ENCODE measurements at regions not wholly inside any gene's neighbourhood (a gene's known extent, or its start where the extent isn't known, plus 50 kb on each side); places are given as distances from the start of the nearest gene placed in this dataset.
"Not testable (repeated sequence)": the region's sequence is repeated elsewhere in the genome, so short reads cannot be mapped to it uniquely, and the experiment has no call there.

GRCh38 chr15:77877869-77878577 lies 199.5 kb downstream of the TBC1D2B start:
- DNase-seq (ENCODE audit: low read depth in 2 of 2): no peak

- not testable (repeated sequence) for DNase-seq (ENCODE audit: low read depth in 2 of 2)
Observed at GRCh38 chr15:77876107-77876820, 201.2 kb downstream of the TBC1D2B start.

DNA sequence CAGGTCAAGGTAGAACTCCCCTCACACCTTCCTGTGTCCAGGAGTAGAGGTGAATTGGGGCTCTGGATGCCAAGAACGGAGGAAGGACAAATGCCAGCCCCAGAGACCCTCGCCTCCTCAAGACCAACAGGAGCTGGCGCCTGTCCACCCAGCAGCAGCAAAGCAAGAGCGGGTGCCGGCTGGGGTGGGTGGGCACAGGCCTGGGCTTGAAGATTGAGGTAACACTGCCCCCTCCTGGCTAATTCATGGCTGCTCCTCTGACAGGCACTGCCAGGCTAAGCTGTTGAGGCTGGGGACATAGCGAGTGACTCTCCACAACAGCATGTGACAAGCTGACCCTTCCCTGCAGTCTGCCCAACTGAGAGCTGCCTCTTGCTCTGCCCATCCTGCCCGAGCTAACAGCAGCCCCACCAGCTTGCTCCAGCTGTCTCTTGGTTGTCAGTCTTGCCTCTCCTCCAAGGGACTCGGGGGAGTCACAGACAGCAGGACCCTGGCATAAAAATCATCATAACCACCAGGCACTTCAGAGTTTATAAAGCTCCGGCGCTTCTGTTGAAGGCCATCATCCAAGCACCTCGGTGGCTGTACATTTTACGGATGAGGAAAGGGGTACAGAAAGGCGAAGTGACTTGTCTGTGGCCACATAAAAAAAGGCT lies 202.3 kb downstream of the TBC1D2B start:
- DNase-seq (ENCODE audit: low read depth in 2 of 2): peak; percentile 16 to 23

GRCh38 chr15:77874063-77874462 lies 203.4 kb downstream of the TBC1D2B start:
- DNase-seq (ENCODE audit: low read depth in 2 of 2): no peak

- DNase-seq (ENCODE audit: low read depth in 2 of 2): not testable (repeated sequence)
Observed at GRCh38 chr15:77872521-77873425, 204.7 kb downstream of the TBC1D2B start.

DNA sequence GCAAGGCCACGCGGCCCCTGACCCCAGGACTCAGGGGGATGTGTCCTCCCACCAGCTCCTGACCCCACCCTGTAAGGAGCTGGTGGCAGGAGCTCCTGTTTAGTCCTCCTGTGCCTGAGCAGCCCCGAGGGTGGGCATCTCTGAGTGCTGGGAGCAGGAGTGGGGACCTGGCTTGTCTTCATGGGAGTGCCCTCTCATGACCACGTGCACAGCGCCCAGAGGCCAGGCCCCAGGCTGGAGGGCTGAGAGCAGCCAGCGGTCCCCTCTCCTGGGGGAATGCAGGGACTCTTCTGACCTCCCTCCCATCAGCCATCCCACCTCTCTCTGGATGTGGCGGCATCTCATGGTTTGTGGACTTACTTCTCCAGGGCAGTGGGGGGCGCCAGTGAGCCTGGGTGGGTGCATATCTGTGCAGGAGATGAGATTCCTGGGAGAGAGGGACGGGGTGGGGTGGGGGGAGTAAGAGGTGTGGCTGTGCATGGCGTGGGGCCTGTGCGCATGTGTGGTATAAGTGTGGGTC lies 205.6 kb downstream of the TBC1D2B start:
- DNase-seq (ENCODE audit: low read depth in 2 of 2): no peak

DNA sequence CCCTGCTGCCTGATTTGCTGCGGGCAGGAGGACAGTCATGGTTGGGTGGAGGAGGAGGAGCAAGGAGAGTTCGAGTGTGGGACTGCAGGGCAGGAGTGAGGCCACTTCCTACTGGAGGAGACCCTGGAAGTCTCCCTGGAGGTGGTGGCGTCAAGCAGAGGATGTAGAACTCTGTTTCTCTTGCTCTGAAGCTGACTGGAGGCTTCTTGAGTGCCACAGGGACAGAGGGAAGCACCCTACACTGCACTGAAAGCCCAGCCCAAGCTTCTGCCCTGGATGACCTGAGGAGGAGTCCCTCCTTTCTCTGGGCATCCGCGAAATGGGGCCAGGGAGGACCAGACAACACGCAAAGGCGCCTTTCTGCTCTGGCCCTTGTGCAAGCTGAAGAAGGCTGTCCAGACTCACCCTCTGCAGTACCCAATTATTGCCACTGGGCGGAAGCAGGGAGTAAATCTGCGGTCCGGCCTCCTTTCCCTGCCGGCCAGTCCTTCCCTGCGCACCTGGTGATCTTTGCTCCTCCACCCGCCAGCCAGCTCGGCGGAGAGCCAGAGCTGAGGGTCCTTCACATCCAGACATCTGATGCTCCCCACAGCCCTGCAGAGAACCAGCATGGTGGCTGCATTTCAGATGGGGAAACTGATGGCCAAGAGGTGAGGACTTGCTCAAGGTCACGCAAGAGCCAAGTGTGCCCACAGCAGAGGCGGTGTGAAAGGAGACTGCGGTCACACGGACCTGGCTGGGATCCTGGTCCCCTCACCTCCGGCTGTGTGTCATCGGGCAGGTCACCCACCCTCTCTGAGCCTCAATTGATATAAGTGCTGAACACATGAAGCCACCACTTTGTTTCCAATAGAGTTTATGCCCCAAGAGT lies 207.1 kb downstream of the TBC1D2B start:
- peak in 1 of 2 donors; percentile 36 for DNase-seq (ENCODE audit: low read depth in 2 of 2)

DNA sequence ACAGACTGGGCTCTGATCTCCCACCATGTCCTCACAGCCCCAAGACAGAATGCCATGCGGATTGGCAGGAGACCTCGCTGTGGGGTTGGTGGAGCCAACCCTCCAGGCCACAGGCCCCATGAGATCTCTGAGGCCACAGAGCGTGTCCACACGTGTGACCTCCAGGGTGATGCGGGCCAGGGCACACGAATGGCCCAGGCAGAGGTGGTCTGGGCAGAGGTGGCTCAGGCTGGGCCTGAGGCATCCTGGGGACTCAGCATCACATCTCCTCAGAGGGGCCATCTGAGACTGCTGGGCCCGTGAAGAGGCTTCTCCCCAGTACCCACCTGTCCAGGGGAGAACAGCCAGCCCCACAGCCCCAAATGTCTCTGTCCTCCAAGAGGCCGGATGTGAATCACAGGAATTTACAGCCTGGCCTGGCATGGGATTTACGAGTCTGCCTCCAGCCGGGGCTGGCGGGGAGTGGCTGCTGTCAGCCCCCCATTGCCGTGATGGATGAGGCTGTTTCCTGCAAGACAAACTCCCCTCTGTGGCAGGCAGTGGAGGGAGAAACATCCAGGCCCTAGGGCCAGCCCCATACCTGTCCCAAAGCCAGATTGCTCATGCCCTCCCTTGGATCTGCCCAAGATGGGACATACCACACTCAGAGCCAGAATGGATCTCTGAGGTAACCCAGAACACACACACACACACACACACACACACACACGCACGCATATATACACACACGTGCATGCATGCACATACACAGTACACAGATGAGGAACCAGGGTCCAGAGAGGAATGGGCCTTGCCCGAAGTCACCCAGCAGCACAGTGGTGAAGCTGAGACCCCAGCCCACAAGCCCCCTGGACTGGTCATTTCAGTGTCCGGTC lies 208.3 kb downstream of the TBC1D2B start:
- no peak for DNase-seq (ENCODE audit: low read depth in 2 of 2)

DNA sequence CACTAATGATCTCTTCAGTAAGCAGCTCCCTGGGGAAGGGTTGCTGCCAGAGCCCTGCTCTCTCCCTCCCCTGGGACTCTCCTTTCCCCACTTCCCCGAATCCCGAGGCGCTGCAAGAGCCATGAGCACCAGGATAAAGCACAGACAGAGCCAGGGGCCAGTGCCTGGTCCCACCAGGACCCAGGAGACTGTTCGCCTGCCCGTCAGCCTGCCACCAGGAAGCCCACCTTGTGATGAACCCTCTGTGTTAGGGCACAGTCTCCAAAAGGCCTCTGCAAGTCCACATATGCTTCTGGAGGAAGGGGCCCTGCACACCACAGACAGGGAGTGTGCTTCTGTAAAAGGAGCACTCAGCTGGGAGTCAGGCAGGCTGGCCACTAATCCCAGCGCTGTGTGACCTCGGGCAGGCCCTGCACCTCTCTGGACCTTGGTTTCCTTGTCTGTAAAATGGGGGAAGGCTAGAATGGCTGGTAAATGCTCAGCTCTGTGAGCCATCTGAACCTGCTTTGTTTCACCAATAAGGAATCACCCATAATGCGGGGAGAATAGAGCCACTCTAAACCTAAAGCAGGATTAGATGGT lies 209.4 kb downstream of the TBC1D2B start:
- not testable (repeated sequence) for DNase-seq (ENCODE audit: low read depth in 2 of 2)

DNA sequence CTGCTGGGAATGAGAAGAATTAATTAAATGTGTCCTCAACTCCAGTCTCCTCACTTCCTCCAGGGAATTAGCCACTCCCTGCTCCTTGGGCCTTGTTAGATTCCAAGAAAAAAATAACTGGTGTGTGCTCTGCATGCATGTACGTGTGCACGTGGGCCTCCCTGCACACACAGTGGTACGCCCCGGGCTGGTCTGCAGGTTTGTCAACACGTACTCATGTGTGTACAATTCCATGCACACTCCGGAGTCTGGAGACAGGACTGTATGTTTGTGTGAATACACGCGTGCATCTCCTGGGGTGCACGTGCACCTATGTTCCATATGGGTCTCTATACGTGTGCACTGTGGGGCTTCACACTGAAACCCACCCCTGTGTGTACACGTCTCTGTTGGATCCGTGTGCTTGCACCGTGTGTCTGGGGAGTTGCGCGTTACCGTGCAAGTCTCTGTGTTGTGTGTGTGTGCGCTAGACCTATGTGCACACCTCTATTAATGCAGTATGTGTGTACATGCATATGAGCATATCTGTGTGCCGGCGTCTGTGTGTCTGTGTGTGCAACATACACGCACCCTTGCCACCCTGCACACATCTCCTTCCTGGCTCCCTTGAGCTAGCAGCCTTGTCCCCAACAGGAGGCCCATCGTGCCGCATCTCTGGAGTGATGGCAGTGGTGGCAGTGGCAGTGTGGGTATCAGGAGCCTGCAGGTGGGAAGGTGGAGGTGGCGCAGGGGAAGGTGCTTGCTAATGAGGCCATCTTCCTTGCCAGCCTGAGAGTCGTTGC lies 210.1 kb downstream of the TBC1D2B start:
- no peak for DNase-seq (ENCODE audit: low read depth in 2 of 2)

DNA sequence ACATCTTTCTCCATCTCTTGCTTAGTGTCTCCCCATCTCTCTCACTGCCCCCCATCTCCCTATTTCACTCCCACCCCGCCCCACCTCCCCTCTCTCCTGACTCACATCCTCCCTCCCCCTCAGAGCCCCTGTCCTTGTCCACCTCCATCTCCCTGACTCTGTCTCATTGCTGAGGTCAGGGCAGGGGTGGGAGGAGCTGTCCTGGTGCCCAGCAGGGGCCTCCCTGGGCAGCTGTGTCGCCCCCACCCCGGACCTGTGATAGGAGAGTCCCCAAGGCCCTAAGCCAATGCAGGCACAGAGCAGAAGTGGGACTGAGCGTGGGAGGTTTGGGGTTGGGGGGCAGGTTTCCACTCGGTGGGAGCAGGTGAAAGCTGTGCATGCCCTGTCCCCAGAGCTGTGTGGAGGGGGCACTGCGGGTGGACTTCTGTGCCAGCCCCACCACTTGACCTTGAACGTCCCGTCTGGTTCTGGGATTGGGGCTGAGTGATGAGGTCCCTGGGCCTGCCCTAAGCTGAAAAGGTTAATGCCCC lies 210.8 kb downstream of the TBC1D2B start:
- DNase-seq (ENCODE audit: low read depth in 2 of 2): no peak

- no peak for DNase-seq (ENCODE audit: low read depth in 2 of 2)
Observed at GRCh38 chr15:77866186-77866585, 211.3 kb downstream of the TBC1D2B start.

- no peak for DNase-seq (ENCODE audit: low read depth in 2 of 2)
Observed at GRCh38 chr15:77865701-77866100, 211.8 kb downstream of the TBC1D2B start.

- no peak for DNase-seq (ENCODE audit: low read depth in 2 of 2)
Observed at GRCh38 chr15:77865106-77865610, 212.4 kb downstream of the TBC1D2B start.

GRCh38 chr15:77864211-77865105 lies 213.1 kb downstream of the TBC1D2B start:
- no peak for DNase-seq (ENCODE audit: low read depth in 2 of 2)

- no peak for DNase-seq (ENCODE audit: low read depth in 2 of 2)
Observed at GRCh38 chr15:77863491-77864105, 213.9 kb downstream of the TBC1D2B start.
